Lower leg skin (tissue), 3 donors: ENCODE measurements at regions not wholly inside any gene's neighbourhood (a gene's known extent, or its start where the extent isn't known, plus 50 kb on each side); places are given as distances from the start of the nearest gene placed in this dataset.

Source experiments
- POLR2A ChIP-seq, 2 donors: fragments of 450-650 bp; IDR thresholded peaks; one replicate each; pipeline ENCODE4 v1.6.1; 2016 to 2017; ENCODE audit warnings: antibody characterized with exemption in 2 of 2, mild to moderate bottlenecking in 1 of 2, moderate library complexity in 1 of 2
- TF ChIP-seq, protein P1 (sequence below), 3 donors: fragments of 450-650 bp; IDR thresholded peaks; one replicate each; pipeline ENCODE4 v1.5.1; 2016; ENCODE audit warnings: antibody characterized with exemption in 3 of 3, mild to moderate bottlenecking in 3 of 3, moderate library complexity in 2 of 3

DNA sequence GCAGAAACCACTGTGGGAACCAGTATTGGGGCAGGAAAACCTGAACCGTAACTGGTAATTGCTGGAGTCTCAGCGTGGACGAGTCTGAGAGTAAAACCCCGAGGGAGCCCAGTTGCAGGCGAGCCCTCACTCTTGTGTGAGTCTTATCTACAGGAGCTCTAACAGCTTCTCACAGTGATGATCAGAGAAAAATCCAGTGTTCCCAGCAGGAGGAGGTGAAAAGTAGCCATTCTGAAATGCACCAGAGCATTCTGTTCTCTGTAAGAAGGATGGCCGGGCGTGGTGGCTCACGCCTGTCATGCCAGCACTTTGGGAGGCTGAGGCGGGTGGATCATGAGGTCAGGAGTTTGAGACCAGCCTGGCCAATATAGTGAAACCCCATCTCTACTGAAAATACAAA, 161.2 kb downstream of the COPRS start:
- no peak for TF ChIP-seq POLR2A (IDR thresholded peaks at IDR 0.05)
- TF ChIP-seq, protein P1, sequence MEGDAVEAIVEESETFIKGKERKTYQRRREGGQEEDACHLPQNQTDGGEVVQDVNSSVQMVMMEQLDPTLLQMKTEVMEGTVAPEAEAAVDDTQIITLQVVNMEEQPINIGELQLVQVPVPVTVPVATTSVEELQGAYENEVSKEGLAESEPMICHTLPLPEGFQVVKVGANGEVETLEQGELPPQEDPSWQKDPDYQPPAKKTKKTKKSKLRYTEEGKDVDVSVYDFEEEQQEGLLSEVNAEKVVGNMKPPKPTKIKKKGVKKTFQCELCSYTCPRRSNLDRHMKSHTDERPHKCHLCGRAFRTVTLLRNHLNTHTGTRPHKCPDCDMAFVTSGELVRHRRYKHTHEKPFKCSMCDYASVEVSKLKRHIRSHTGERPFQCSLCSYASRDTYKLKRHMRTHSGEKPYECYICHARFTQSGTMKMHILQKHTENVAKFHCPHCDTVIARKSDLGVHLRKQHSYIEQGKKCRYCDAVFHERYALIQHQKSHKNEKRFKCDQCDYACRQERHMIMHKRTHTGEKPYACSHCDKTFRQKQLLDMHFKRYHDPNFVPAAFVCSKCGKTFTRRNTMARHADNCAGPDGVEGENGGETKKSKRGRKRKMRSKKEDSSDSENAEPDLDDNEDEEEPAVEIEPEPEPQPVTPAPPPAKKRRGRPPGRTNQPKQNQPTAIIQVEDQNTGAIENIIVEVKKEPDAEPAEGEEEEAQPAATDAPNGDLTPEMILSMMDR (IDR thresholded peaks at IDR 0.05), result no peak
